Activated T-helper 1 cell treated with anti-CD3 and anti-CD28 coated beads, Interleukin-12 subunit alpha, Interleukin-12 subunit beta, Interleukin-2, Interleukin-4 antibody, amounts not matched to agents 30 ng/mL and 10 ng/mL and 1 ng/mL, durations not matched to agents 14 hours and 24 hours and 36 hours (primary cell): ENCODE measurements at regions not wholly inside any gene's neighbourhood (a gene's known extent, or its start where the extent isn't known, plus 50 kb on each side); places are given as distances from the start of the nearest gene placed in this dataset.

Experiments
- DNase-seq: peaks from one replicate; pipeline ENCODE4 v3.0.0; 2021; ENCODE audit warnings: low spot score
- H3K27ac Mint-ChIP-seq: one replicate; pipeline ENCODE4 v1.8.0; 2021; ENCODE audit warnings: mild to moderate bottlenecking, mixed read lengths
- H3K27me3 Mint-ChIP-seq: one replicate; pipeline ENCODE4 v1.8.0; 2022; ENCODE audit warnings: mild to moderate bottlenecking, moderate library complexity, mixed read lengths; ENCODE audit not compliant: insufficient read depth
- H3K36me3 Mint-ChIP-seq: one replicate; pipeline ENCODE4 v1.8.0; 2021; ENCODE audit warnings: low read depth, mixed read lengths
- H3K4me1 Mint-ChIP-seq: one replicate; pipeline ENCODE4 v1.8.0; 2021; ENCODE audit warnings: low read depth, mixed read lengths
- H3K4me3 Mint-ChIP-seq: one replicate; pipeline ENCODE4 v1.8.0; 2021; ENCODE audit warnings: mild to moderate bottlenecking, moderate library complexity, mixed read lengths
- H3K9me3 Mint-ChIP-seq: one replicate; pipeline ENCODE4 v1.8.0; 2021; ENCODE audit warnings: mixed read lengths
- intact Hi-C: fragments of 100-400 bp; cut with micrococcal nuclease; formaldehyde crosslinking; loops from one replicate; pipeline ENCODE4 v1.15.1; 2024

DNA sequence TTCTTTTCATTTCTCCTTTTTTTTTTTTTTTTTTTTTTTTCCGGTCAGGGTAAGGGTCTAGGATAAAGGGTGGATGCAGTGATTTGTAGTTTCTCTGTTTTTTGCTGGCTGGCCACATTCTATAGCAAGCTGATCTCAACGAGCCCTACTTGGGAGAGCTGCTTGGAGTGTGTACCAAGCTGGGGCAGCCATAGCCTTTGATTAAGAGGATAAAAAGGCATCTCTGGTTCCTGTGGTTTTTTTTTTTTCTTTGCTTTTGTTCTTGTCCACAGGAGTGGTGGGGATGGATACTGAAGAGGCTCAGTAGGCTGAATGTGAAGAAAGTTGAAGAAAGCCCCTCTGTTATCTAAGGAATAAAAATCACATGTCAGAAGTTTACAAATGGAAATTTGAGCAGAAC lies 955.3 kb upstream of the WWC1 start:
- peaks cover 5% of the 10 kb centered on the region for H3K9me3 Mint-ChIP-seq
- no peak overlapping the region for H3K4me3 Mint-ChIP-seq
- no peak for DNase-seq
- no peaks in the 10 kb centered on the region for H3K4me1 Mint-ChIP-seq
- H3K27ac Mint-ChIP-seq = no peak overlapping the region
- no peaks in the 10 kb centered on the region for H3K27me3 Mint-ChIP-seq
- intact Hi-C loops = no loop called here
- H3K36me3 Mint-ChIP-seq = no peaks in the 10 kb centered on the region

DNA sequence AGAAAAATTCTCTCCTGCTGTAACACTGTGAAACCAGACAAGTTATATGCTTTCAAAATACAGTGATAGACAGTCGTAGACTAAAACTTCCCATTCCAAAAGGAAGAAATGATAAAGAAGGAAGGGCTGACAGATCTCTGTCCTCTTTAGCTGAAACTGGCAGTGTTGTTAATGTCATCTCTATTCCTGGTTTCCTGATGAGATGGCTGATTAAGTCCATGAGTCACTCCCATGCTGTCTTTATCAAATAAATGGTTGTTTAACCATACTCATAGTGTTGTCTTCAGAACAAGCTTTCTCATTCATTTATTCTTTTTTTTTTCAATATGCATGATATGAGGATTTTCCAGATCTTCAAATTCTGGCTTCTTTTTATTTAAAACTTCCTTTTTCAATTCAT lies 952.2 kb upstream of the WWC1 start:
- intact Hi-C loops = no loop called here
- no peak for DNase-seq
- H3K27ac Mint-ChIP-seq = no peak overlapping the region
- H3K9me3 Mint-ChIP-seq = no peaks in the 10 kb centered on the region
- H3K4me3 Mint-ChIP-seq = no peak overlapping the region
- H3K4me1 Mint-ChIP-seq = no peaks in the 10 kb centered on the region
- H3K27me3 Mint-ChIP-seq = no peaks in the 10 kb centered on the region
- H3K36me3 Mint-ChIP-seq = no peaks in the 10 kb centered on the region

DNA sequence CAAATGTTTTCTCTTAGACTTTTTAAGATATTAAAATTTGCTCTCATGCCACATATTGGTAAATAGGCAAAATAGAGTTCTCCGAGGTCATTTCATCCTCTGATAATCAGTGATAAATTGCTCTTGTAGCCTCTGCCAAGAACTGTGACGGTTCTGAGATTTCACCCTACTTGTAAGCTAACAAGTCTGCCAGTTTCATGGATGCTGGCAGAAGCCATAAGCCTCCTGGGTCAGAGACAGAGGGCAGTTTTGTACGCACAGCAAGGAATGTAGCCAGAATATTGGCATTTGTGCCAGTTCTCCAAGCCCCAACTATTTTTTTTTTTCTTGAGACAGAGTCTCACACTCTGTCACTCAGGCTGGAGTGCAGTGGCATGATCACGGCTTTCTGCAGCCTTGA lies 945.0 kb upstream of the WWC1 start:
- Mint-ChIP-seq H3K4me1 (no peaks in the 10 kb centered on the region), H3K36me3 (no peaks in the 10 kb centered on the region), H3K27ac (no peak overlapping the region), H3K9me3 (no peaks in the 10 kb centered on the region), H3K27me3 (no peaks in the 10 kb centered on the region), H3K4me3 (no peak overlapping the region)
- no peak for DNase-seq
- intact Hi-C loops = no loop called here

DNA sequence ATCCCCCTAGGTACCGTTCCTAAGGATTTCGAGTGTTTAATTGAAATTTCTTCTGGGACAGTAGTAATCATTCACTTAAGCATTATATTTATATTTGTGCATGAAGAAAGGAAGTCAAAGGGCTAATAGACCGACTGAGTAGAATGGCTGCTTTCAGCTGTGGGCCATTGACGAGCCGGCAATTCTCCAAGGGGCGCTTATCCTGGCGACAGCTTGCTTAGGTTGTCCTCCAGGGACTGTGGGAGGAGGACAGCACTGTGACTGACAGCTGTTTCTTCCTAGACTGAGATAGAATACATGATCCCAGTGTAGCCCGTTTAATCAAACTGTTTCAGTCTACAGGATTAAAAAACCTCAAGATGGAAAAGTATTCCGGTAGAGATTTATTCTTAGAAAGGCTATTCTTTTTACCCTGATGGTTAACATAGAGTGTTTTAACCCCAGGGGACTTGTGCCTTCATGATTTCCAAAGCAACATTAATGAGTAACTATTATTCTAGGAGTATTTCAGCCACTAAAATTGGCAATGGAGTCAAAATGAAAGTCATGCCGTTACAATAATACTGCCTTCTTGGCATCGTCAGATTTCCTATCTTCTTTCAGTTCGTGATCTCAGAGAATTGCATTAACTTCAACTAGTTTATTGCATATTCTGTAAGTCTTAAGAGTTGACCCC lies 943.1 kb upstream of the WWC1 start:
- no peak overlapping the region for H3K27ac Mint-ChIP-seq
- no peaks in the 10 kb centered on the region for H3K4me1 Mint-ChIP-seq
- intact Hi-C loops = no loop called here
- no peaks in the 10 kb centered on the region for H3K27me3 Mint-ChIP-seq
- H3K9me3 Mint-ChIP-seq = no peaks in the 10 kb centered on the region
- H3K4me3 Mint-ChIP-seq = no peak overlapping the region
- H3K36me3 Mint-ChIP-seq = no peaks in the 10 kb centered on the region
- DNase-seq = no peak

DNA sequence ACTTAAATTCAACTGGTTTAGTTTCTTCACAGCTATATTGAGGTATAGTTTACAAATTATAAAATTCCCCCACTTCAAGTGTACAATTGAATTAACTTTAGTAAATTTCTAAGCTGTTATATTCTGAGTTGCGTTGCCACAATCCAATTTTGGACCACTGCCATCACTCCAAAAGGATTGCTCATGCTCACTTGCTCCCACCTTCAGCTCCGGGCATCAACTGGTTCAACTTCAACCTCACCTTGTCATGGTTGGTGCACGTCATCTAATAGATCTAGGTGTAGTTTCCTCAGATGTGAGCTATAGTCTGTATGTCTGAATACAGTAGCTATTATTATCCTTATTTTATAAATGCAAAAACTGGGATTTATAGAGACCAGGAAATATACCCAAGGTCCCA lies 942.5 kb upstream of the WWC1 start:
- Mint-ChIP-seq H3K27me3 (no peaks in the 10 kb centered on the region), H3K9me3 (no peaks in the 10 kb centered on the region), H3K27ac (no peak overlapping the region), H3K36me3 (no peaks in the 10 kb centered on the region), H3K4me3 (no peak overlapping the region), H3K4me1 (no peaks in the 10 kb centered on the region)
- intact Hi-C loops = no loop called here
- no peak for DNase-seq

DNA sequence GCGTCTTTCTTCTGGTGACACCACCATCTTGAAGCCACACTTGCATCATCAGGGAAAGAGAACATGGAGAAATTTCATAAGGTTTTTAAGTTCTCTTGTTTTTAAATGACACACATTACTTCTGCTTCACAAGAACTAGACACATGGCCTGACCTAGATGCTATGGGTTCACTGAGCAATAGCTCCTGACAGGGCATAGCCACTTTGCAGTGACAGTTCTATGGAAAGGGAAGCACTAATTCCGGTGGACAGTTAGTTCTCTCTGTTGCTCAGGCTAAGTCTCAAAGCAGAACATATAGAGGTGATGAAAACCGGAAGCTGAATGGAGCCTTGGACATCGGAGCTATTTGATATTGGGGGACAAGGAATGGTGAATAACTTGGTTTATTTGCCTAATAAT lies 940.1 kb upstream of the WWC1 start:
- Mint-ChIP-seq H3K4me1 (no peaks in the 10 kb centered on the region), H3K27ac (no peak overlapping the region), H3K36me3 (no peaks in the 10 kb centered on the region), H3K9me3 (peaks cover 5% of the 10 kb centered on the region), H3K27me3 (no peaks in the 10 kb centered on the region), H3K4me3 (no peak overlapping the region)
- DNase-seq = no peak
- intact Hi-C loops = no loop called here

DNA sequence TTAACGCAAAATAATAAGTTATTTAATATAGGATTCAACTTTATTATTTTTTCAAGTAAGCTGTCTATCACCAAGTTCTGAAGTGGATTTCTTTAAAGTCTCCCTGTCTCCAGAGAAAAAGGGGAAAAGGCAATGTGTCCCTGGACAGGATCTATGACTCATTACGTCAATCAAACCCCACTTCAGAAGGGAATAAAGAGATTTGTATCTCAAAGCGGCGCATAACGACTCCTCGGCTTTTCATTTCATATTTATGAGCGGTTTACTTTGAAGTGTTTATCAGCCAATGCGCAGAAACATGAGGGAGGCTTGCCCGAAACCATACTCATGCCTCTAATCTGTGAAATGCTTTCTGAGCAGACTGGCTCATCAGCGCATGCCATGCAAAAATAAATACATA lies 938.6 kb upstream of the WWC1 start:
- intact Hi-C loops = no loop called here
- no peak for DNase-seq
- Mint-ChIP-seq H3K4me3 (no peak overlapping the region), H3K9me3 (peaks cover 5% of the 10 kb centered on the region), H3K36me3 (no peaks in the 10 kb centered on the region), H3K27ac (no peak overlapping the region), H3K27me3 (no peaks in the 10 kb centered on the region), H3K4me1 (no peaks in the 10 kb centered on the region)

DNA sequence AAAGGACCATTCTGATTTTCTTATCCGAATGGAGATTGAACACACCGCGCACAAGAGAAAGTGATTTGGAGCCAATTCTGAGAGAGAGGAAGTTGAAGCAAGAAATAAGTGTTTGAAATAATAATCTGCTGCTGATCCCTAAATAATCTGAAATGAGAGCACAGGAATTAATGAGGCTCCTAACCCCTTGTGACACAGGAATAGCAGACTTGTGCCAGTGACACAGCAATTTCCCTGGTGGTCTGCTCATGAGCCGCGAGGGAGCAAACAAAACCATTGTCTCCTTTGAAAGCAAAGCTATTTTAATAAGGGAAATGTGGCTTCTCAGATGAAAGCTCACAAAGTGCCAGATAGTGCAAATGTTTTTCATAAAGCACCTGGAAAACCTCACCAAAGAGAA lies 936.1 kb upstream of the WWC1 start:
- no peak for DNase-seq
- H3K36me3 Mint-ChIP-seq = no peaks in the 10 kb centered on the region
- H3K4me3 Mint-ChIP-seq = no peak overlapping the region
- intact Hi-C loops = no loop called here
- no peak overlapping the region for H3K27ac Mint-ChIP-seq
- H3K4me1 Mint-ChIP-seq = no peaks in the 10 kb centered on the region
- H3K9me3 Mint-ChIP-seq = peaks cover 5% of the 10 kb centered on the region
- H3K27me3 Mint-ChIP-seq = no peaks in the 10 kb centered on the region

DNA sequence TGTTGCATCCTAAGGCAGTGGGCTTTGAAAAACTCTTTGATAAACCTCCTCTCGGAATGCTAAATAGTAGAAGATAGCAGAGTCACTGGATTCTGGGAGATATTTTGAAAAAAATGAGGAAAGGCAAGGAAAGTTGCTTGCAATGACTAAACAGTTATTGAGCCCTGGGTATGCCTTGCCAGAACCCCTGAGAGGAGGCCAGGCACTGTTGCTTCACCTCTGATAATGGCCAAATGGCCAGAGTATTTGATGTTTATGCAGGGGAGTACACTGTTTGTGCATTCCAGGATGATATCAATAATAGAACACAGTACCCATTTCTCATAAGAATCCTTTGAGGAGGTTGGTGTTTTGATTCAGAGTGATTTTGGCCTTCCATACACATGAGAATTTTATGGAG lies 935.1 kb upstream of the WWC1 start:
- H3K4me3 Mint-ChIP-seq = no peak overlapping the region
- H3K9me3 Mint-ChIP-seq = peaks cover 5% of the 10 kb centered on the region
- H3K27me3 Mint-ChIP-seq = no peaks in the 10 kb centered on the region
- H3K4me1 Mint-ChIP-seq = no peaks in the 10 kb centered on the region
- H3K36me3 Mint-ChIP-seq = no peaks in the 10 kb centered on the region
- no peak overlapping the region for H3K27ac Mint-ChIP-seq
- no peak for DNase-seq
- intact Hi-C loops = no loop called here

DNA sequence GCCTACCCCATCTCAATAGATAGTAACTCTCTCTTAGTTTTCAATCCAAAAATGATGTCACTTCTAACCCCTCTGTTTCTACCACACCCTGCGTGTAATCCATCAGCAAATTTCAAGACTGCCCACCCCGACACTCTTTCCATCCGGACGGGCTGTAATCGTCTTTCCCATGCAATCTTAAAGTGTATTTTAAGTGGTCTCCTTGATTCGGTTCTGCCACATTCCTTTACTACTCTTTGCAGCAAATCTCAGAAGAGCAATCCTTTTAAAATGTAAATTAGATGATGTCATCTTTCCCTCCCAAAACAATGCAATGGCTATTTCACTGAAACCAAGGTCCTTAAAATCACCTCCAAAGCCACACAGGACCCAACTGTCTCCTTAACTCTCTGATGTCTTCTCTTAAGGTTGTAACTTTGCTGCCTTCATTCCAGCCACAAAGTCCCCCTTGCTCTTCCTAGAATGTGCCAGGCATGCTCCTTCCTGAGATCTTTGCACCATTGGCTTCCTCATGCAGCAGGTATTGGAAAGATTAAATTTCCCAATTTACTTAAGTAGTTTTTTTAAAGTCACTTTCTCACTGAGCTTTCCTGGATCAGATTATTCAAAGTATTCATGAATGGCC lies 932.5 kb upstream of the WWC1 start:
- intact Hi-C loops = no loop called here
- H3K4me1 Mint-ChIP-seq = no peaks in the 10 kb centered on the region
- H3K9me3 Mint-ChIP-seq = peaks cover 12% of the 10 kb centered on the region
- no peak overlapping the region for H3K27ac Mint-ChIP-seq
- no peaks in the 10 kb centered on the region for H3K36me3 Mint-ChIP-seq
- H3K27me3 Mint-ChIP-seq = no peaks in the 10 kb centered on the region
- H3K4me3 Mint-ChIP-seq = no peak overlapping the region
- no peak for DNase-seq

DNA sequence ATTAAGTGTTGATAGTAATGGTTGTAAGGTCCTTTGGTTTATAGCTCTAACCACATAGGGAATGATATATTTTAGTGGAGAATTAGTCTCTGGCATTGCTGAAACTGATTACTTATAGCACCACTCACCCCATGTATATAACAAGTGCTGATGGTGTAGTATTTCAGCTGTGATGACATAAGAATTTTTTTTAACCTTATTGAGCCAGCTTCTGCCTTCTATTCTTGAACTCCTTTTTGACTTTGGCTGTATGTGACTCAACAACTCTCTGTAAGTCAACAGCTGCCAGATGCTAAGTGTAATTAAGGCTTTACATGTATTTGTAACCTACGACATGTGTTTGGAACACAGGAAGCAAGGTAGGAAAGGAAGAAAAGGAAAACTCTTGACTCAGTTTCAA lies 929.6 kb upstream of the WWC1 start:
- H3K36me3 Mint-ChIP-seq = no peaks in the 10 kb centered on the region
- no peak overlapping the region for H3K4me3 Mint-ChIP-seq

DNA sequence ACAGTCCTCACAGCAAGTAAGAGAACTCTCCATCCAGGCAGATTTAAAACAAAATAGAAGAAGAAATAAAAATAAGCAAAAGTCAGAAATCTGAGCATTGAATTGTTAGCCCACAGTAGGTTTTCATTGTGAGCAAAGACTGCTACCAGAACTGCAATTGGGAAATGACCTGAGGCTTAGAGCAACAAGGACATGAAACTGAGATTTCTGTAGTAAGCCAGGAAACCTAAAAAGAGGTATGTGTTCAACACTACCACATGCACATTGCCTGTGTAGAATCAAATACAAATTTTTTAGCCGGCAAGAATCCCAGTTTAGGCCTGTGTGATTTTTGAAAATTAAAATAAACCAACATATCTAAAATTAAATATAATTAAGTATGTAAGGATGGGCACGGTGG lies 928.4 kb upstream of the WWC1 start:
- H3K27me3 Mint-ChIP-seq = no peaks in the 10 kb centered on the region
- no peaks in the 10 kb centered on the region for H3K36me3 Mint-ChIP-seq
- peaks cover 8% of the 10 kb centered on the region for H3K9me3 Mint-ChIP-seq
- no peaks in the 10 kb centered on the region for H3K4me1 Mint-ChIP-seq
- no peak overlapping the region for H3K4me3 Mint-ChIP-seq
- no peak overlapping the region for H3K27ac Mint-ChIP-seq
- intact Hi-C loops = no loop called here
- no peak for DNase-seq

More for the DNA sequence above, 929.6 kb upstream of the WWC1 start:
- DNase-seq = no peak
- H3K27ac Mint-ChIP-seq = no peak overlapping the region
- no peaks in the 10 kb centered on the region for H3K27me3 Mint-ChIP-seq
- intact Hi-C loops = no loop called here
- H3K4me1 Mint-ChIP-seq = no peaks in the 10 kb centered on the region
- peaks cover 8% of the 10 kb centered on the region for H3K9me3 Mint-ChIP-seq

DNA sequence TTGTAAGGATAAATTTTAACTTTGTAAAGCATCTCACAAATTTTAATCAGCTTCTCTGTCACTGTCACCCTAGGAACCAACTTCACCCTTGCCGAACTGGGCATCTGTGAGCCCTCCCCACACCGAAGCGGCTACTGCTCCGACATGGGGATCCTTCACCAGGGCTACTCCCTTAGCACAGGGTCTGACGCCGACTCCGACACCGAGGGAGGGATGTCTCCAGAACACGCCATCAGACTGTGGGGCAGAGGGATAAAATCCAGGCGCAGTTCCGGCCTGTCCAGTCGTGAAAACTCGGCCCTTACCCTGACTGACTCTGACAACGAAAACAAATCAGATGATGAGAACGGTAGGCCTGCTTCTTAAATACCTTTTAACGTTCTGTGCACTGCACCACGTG lies 916.3 kb upstream of the WWC1 start:
- H3K9me3 Mint-ChIP-seq = peaks cover 3% of the 10 kb centered on the region
- H3K27ac Mint-ChIP-seq = no peak overlapping the region
- intact Hi-C loops = no loop called here
- H3K4me3 Mint-ChIP-seq = no peak overlapping the region
- no peaks in the 10 kb centered on the region for H3K4me1 Mint-ChIP-seq
- no peaks in the 10 kb centered on the region for H3K36me3 Mint-ChIP-seq
- DNase-seq = no peak
- H3K27me3 Mint-ChIP-seq = no peaks in the 10 kb centered on the region
